CD4-positive, alpha-beta T cell treated with Interleukin-10 for 1 hour (primary cell): ENCODE measurements at regions not wholly inside any gene's neighbourhood (a gene's known extent, or its start where the extent isn't known, plus 50 kb on each side); places are given as distances from the start of the nearest gene placed in this dataset.

Experiments
- DNase-seq: peaks from one replicate; pipeline ENCODE4 v3.0.0-alpha.2; 2020

- no peak for DNase-seq
These were observed 474.4 kb downstream of the INSC start for GRCh38 chr11:15589070-15589626.

- no peak for DNase-seq
These were observed 475.4 kb downstream of the INSC start for GRCh38 chr11:15590132-15590531.

- no peak for DNase-seq
These were observed 476.4 kb downstream of the INSC start for GRCh38 chr11:15591112-15591537.

GRCh38 chr11:15594607-15595006, 479.9 kb downstream of the INSC start:
- DNase-seq: no peak

DNA sequence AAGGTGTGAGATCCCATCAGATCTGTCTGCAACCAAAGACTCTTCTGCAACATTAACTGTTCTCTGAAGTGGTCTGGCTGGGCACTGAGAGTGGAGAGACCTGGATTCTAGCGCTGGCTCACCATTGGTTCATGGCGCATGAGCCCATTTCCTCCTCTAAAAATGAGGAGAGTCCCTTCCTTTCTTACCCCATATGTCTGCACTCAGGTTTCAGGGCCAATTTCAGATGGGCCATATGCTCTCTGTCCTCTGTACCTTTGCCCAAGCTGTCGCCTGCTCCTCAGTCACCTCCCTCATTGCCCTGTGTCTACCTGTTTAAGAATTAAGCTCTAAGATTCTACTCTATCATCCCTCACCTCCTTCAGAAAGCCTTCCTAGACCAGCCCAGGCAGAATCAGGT, 484.7 kb downstream of the INSC start:
- no peak for DNase-seq

DNA sequence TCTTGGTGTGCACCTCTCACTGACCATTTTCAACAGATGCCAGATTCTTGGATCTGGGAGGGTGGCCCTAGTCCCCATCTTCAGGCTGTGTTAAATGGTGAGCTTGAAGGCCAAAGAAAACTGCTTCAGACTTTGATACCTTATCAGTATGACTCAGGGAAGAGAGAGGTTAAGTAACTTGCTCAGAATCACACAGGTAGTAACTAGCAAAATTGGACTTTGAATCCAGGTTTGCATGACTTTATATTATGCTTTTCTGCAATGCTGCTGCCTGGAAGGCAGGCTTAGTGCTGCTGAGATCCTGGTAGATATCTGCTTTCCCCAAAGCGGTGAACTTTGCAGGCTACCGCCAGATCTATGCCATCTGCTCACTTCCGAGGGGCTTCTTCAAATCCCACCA, 487.3 kb downstream of the INSC start:
- DNase-seq: no peak

GRCh38 chr11:15602785-15603567, 488.3 kb downstream of the INSC start:
- DNase-seq: no peak

- DNase-seq: no peak
These were observed 490.4 kb downstream of the INSC start for GRCh38 chr11:15605094-15605493.

DNA sequence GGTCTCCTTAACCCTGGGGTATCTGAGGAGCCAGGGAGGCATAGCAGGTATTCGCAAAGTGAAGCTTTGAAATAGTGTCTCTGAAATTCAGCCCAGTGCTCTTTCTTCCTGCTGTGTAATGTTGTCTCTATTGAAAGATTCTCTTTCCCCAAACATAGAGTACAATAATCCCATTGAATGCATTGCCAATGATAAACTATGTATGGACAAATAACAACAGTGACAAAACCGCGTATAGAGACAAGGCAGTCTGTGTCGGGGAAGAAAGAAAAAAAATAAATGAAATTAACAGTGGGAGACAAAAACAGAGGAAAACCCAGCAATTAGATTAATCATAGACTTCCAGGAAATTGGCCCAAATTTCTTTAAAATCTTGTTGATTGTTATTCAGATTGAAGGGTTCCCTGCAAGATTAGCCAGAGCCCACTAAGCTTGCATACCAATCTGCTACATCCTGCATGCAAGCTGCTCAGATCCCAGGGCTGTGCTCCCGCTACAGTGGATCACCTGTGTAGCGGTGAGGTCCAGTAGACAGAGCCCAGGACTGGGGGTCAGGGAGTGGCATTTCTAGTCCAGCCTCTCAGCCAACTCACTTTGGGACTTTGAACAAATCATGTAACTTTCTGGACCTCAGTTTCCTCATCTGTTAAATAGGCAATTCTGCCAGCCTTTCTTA, 492.8 kb downstream of the INSC start:
- DNase-seq: no peak

DNA sequence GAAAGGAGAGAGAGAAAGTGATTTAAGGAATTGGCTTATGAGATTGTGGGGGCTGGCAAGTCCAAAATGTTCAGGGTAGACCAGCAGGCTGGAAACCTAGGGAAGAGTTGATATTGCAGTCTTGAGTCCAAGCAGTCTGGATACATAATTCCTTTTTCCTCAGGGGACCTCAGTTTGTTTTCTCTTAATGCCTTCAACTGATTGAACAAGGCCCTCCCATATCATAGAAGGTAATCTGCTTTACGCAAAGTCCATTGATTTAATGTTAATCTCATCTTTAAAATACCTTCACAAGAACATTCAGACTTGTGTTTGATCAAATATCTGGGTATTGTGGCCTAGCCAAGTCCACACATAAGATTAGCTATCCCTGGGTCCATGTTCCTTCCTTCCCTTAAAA, 494.7 kb downstream of the INSC start:
- DNase-seq: no peak

- DNase-seq: no peak
These were observed 496.2 kb downstream of the INSC start for GRCh38 chr11:15610881-15611280.

GRCh38 chr11:15613251-15613650, 498.5 kb downstream of the INSC start:
- no peak for DNase-seq

DNA sequence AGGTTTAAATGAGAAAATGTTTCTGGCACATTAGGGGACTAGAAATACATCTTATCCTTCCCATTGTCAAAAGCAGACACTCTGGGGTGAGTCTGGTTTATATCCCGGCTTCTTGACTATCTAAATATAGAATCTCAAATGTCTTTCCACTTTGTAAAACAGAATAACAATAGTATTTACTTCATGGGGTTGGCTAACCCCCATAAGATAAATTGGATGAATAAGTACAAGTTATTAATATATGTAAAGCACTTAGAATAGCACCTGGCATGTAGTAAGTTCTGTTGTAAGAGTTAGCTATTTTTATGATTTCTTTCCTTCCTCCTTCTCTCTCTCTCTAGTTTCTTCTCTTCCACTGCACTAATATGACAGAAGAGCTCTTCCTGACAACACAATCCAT, 499.1 kb downstream of the INSC start:
- DNase-seq: no peak

GRCh38 chr11:15615398-15616096, 500.8 kb downstream of the INSC start:
- DNase-seq: no peak

GRCh38 chr11:15616130-15617105, 501.7 kb downstream of the INSC start:
- no peak for DNase-seq

DNA sequence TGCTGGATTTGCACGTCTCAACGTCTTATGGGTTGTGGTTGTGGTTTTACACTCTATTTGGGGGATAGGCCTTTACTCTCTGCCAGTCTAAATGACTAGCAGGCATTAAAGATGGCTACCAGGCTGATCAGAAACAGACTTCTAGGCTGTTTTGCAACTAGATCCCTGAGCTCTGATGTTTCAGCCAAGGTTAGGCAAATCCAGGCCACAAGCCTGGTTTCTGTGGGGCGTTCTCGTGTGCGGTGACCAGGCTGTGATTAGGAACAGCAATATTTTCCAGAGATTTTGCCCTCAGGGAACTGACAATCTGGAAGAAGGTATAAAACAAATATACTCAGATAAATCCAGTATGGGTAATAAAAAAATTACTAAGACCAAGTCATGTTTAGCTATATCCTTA, 502.4 kb downstream of the INSC start:
- DNase-seq: no peak

DNA sequence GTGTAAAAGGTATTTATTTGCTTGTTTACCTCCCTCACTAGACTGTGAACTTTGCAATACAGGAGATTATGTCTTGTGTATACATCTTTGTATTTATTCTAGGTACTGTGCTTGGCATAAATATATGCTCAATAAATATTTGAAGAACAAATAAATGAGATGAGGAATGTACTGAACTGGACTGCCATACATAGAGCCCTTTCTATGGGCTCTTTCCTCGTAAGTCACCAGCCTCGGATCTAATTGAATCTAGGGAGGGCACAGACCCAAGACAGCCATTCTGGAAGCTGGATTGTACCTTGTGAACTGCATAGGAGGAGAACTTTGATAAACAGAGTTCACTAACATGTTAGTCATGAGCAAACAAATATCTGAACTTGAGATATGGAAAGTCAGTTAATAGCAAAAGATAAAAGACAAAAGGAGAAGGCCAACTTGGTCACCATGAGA, 503.9 kb downstream of the INSC start:
- no peak for DNase-seq

DNA sequence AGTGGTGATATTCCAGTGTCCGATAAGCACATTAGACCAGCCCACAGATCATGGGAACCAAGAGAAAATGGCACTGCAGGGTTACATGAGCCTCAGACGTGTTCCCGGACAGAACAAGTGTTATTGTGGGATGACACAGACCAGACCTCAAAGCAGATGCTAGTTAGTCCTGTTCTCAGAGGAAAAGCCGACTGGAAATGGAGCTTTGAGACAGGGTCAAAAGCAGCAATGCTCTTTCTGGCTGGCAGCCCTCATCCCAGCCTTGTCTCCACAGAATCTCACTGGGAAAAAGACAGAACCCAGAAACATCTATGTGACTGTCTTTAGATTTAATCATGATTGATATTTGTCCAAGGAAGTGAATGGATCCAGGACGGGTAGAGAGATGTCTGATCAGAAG, 506.8 kb downstream of the INSC start:
- no peak for DNase-seq

DNA sequence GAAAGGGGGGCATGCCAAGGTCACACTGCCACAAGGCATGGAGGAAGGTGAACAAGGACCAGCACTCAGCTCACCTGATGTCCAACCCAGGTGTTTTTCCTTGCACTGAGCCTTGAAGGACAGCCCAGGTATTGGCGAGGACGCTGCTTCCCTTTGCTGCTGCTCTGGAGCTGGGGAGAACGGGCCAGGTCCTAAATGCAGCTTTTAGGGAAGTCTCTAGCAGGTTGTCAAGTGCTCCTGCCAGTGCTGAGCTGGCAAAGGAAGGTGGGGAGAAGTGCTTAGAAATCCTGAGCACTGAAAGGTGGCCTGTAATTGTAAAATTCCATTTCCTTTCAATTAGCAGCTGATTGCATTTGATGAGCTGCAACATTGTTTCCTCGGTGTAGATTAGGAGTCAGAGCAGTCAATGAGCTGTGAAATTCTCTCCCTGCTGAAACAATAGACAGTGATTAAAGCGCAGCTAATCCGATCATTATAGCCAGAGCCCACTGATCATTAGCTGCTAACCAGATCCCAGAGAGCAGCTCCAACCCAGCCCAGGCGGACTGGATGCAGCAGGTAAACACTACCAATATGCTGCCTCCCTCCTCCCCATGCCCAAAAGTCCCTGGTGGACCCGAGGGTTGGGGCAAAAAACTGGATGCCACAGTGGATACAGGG, 507.6 kb downstream of the INSC start:
- DNase-seq: no peak

GRCh38 chr11:15624701-15625100, 510.0 kb downstream of the INSC start:
- DNase-seq: no peak

- no peak for DNase-seq
These were observed 511.0 kb downstream of the INSC start for GRCh38 chr11:15625691-15626090.

GRCh38 chr11:15627560-15627959, 512.8 kb downstream of the INSC start:
- no peak for DNase-seq
